Transverse colon (tissue), 4 donors: ENCODE measurements at regions not wholly inside any gene's neighbourhood (a gene's known extent, or its start where the extent isn't known, plus 50 kb on each side); places are given as distances from the start of the nearest gene placed in this dataset.

Experiments
- CTCF ChIP-seq, 5 experiments: fragments of 200-600 bp in 3 of 5; fragments of 450-650 bp in 2 of 5; sonication (generic) in 3 of 5; IDR thresholded peaks; 1 replicate in 2 of 5; 2 replicates in 3 of 5; pipeline ENCODE4 v1.5.1; 2016 to 2017; ENCODE audit warnings: antibody characterized with exemption in 5 of 5, inconsistent platforms in 3 of 5, mild to moderate bottlenecking in 2 of 5, moderate library complexity in 1 of 5
- EP300 ChIP-seq: sonication (generic); formaldehyde crosslinking; IDR thresholded peaks from one replicate; pipeline ENCODE4 v1.6.1; 2017; ENCODE audit warnings: antibody characterized with exemption, low read depth
- POLR2A ChIP-seq: fragments of 450-650 bp; IDR thresholded peaks from one replicate; pipeline ENCODE4 v1.6.1; 2016; ENCODE audit warnings: antibody characterized with exemption, mild to moderate bottlenecking, moderate library complexity
- POLR2AphosphoS5 ChIP-seq, 3 donors: sonication (generic); formaldehyde crosslinking; IDR thresholded peaks; one replicate each; pipeline ENCODE4 v1.6.1; 2016; ENCODE audit warnings: antibody characterized with exemption in 3 of 3

GRCh38 chr10:57960406-57960805, 307.3 kb downstream of the IPMK start:
- TF ChIP-seq CTCF (IDR thresholded peaks at IDR 0.05) (no peak), POLR2A (no peak), POLR2AphosphoS5 (IDR thresholded peaks at IDR 0.05) (no peak), EP300 (no peak)
